ENCODE measurements at regions not wholly inside any gene's neighbourhood (a gene's known extent, or its start where the extent isn't known, plus 50 kb on each side); places are given as distances from the start of the nearest gene placed in this dataset.

DNA sequence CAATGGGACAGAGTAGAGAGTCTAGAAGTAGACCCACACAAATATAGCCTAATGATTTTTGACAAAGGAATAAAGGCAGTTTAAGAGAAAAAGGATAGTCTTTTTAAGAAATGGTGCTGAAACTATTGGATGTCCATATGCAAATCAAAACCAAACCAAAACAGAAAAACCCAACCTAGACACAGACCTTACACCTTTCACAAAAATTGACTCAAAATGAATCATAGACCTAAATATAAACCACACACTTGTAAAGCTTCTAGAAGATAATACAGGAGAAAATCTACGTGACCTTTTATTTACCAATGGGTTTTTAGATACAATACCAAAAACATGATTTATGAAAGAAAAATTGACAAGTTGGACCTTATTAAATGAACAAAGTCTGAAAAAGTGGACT lies 66.4 kb upstream of the MPHOSPH6 start:
- no peak for DNase-seq

- DNase-seq = no peak
These were observed 62.8 kb upstream of the MPHOSPH6 start for GRCh38 chr16:82232806-82233205.

- DNase-seq = no peak
These were observed 61.2 kb upstream of the MPHOSPH6 start for GRCh38 chr16:82231008-82231787.

- peak; percentile 87 for DNase-seq
These were observed 60.0 kb upstream of the MPHOSPH6 start for GRCh38 chr16:82229800-82230619.

GRCh38 chr16:82226327-82226726 lies 56.3 kb upstream of the MPHOSPH6 start:
- DNase-seq = no peak

DNA sequence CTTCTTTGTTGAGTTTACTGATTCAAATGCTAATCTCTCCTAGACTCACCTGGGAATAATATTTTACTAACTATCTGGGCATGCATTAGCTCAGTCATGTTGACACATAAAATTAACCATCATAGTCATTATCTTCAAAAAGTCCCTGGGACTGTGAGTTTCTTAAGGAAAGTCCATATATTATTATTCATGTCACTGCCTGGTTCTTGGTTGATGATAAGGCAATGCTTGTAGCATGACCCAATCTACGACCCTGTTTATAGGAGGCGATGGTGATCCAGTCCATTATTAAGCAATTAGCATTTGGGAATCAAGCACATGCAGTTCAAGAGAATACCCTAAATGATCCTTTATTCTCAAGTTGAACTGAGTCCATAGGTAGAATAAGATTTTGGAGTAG lies 54.8 kb upstream of the MPHOSPH6 start:
- DNase-seq = no peak

GRCh38 chr16:82220541-82220940 lies 50.5 kb upstream of the MPHOSPH6 start:
- DNase-seq = no peak
